ENCODE measurements at regions not wholly inside any gene's neighbourhood (a gene's known extent, or its start where the extent isn't known, plus 50 kb on each side); places are given as distances from the start of the nearest gene placed in this dataset.
"Not testable (repeated sequence)": the region's sequence is repeated elsewhere in the genome, so short reads cannot be mapped to it uniquely, and the experiment has no call there.

- DNase-seq, result no peak
- TF ChIP-seq POLR2A (IDR thresholded peaks at IDR 0.05), result no peak
- intact Hi-C loops (cut with DNase I), result no loop called here
- H3K4me1 ChIP-seq, result no peaks in the 10 kb centered on the region
- no peaks in the 10 kb centered on the region for H3K27me3 ChIP-seq
- ATAC-seq, result no peak
- H3K9me3 ChIP-seq, result no peaks in the 10 kb centered on the region
- no peaks in the 10 kb centered on the region for H3K36me3 ChIP-seq
- no peak overlapping the region for H3K27ac ChIP-seq
- H3K4me3 ChIP-seq, result no peak overlapping the region
These were observed 274.7 kb downstream of the PDCD6IP start for GRCh38 chr3:34073111-34073510.

GRCh38 chr3:34073961-34074360 is 275.5 kb downstream of the PDCD6IP start:
- Histone ChIP-seq H3K9me3 (no peaks in the 10 kb centered on the region), H3K4me1 (no peaks in the 10 kb centered on the region), H3K36me3 (no peaks in the 10 kb centered on the region), H3K27me3 (no peaks in the 10 kb centered on the region), H3K27ac (no peak overlapping the region), H3K4me3 (no peak overlapping the region)
- intact Hi-C loops (cut with DNase I), result no loop called here
- ATAC-seq, result no peak
- no peak for TF ChIP-seq CTCF (IDR thresholded peaks at IDR 0.05)
- WGBS, 4 donors, result 81 to 95% (median 91%) methylated on average over 1 of the region's 1 CpG
- no peak for DNase-seq

GRCh38 chr3:34075975-34076374 is 277.5 kb downstream of the PDCD6IP start:
- 85 to 94% (median 90%) methylated on average over 8 of the region's 8 CpGs for WGBS, 4 donors
- no peak for TF ChIP-seq CTCF (IDR thresholded peaks at IDR 0.05)
- TF ChIP-seq POLR2A (IDR thresholded peaks at IDR 0.05), result no peak
- intact Hi-C loops (cut with DNase I), result no loop called here
- H3K4me3 ChIP-seq, result no peak overlapping the region
- no peaks in the 10 kb centered on the region for H3K27me3 ChIP-seq
- ATAC-seq, result no peak
- H3K27ac ChIP-seq, result no peak overlapping the region
- H3K36me3 ChIP-seq, result no peaks in the 10 kb centered on the region
- no peak for DNase-seq
- peaks cover 0 to 3% (median 0%) of the 10 kb centered on the region in 12 donors for H3K9me3 ChIP-seq
- H3K4me1 ChIP-seq, result no peaks in the 10 kb centered on the region

- Histone ChIP-seq H3K27ac (no peak overlapping the region), H3K36me3 (no peaks in the 10 kb centered on the region), H3K4me3 (no peak overlapping the region), H3K4me1 (no peaks in the 10 kb centered on the region), H3K27me3 (no peaks in the 10 kb centered on the region), H3K9me3 (peaks cover 0 to 3% (median 0%) of the 10 kb centered on the region in 12 donors)
- WGBS, 4 donors, result 74 to 80% (median 77%) methylated on average over 12 to 13 of the region's 13 CpGs
- ATAC-seq (no peak), DNase-seq (no peak)
- intact Hi-C loops (cut with DNase I), result no loop called here
- no peak for TF ChIP-seq POLR2A (IDR thresholded peaks at IDR 0.05)
- no peak for TF ChIP-seq CTCF (IDR thresholded peaks at IDR 0.05)
These were observed 279.2 kb downstream of the PDCD6IP start for GRCh38 chr3:34077417-34078195.

- Histone ChIP-seq H3K4me1 (no peaks in the 10 kb centered on the region), H3K9me3 (peaks cover 0 to 3% (median 0%) of the 10 kb centered on the region in 12 donors), H3K36me3 (no peaks in the 10 kb centered on the region), H3K4me3 (no peak overlapping the region), H3K27ac (no peak overlapping the region), H3K27me3 (no peaks in the 10 kb centered on the region)
- ATAC-seq, result no peak
- no peak for DNase-seq
- WGBS, 4 donors, result 50 to 60% (median 57%) methylated on average over 2 of the region's 2 CpGs
- intact Hi-C loops (cut with DNase I), result no loop called here
- TF ChIP-seq CTCF (IDR thresholded peaks at IDR 0.05) (no peak), POLR2A (IDR thresholded peaks at IDR 0.05) (no peak)
These were observed 280.0 kb downstream of the PDCD6IP start for GRCh38 chr3:34078418-34078817.

GRCh38 chr3:34079849-34080248 is 281.4 kb downstream of the PDCD6IP start:
- H3K4me3 ChIP-seq; H3K36me3 ChIP-seq; H3K27me3 ChIP-seq; H3K4me1 ChIP-seq; intact Hi-C loops (cut with DNase I); ATAC-seq; DNase-seq; H3K27ac ChIP-seq; H3K9me3 ChIP-seq: not testable (repeated sequence)
- 89 to 91% (median 90%) methylated on average over 3 of the region's 3 CpGs for WGBS, 4 donors

- H3K4me3 ChIP-seq; H3K27me3 ChIP-seq; intact Hi-C loops (cut with DNase I); H3K27ac ChIP-seq; DNase-seq; H3K4me1 ChIP-seq; H3K36me3 ChIP-seq; ATAC-seq: not testable (repeated sequence)
- H3K9me3 ChIP-seq, result peaks cover 0 to 11% (median 1%) of the 10 kb centered on the region in 12 donors
- WGBS, 4 donors, result 83 to 93% (median 90%) methylated on average over 7 of the region's 7 CpGs
These were observed 291.9 kb downstream of the PDCD6IP start for GRCh38 chr3:34090379-34090778.
